KMS-11 (cell line): ENCODE measurements at regions not wholly inside any gene's neighbourhood (a gene's known extent, or its start where the extent isn't known, plus 50 kb on each side); places are given as distances from the start of the nearest gene placed in this dataset.

Experiments
- H2AFZ ChIP-seq: fragments of 200-600 bp; sonication (generic); 2 replicates; pipeline ENCODE4 v1.6.1; 2016; ENCODE audit warnings: antibody characterized with exemption, mixed run types, low read depth
- H3K27ac ChIP-seq: fragments of 200-600 bp; sonication (generic); 2 replicates; pipeline ENCODE4 v1.6.1; 2016; ENCODE audit warnings: mild to moderate bottlenecking, mixed run types
- H3K27me3 ChIP-seq: fragments of 200-600 bp; sonication (generic); 2 replicates; pipeline ENCODE4 v1.6.1; 2017; ENCODE audit warnings: mild to moderate bottlenecking, low read depth, mixed run types, moderate library complexity; ENCODE audit not compliant: insufficient read depth
- H3K36me3 ChIP-seq: fragments of 200-600 bp; sonication (generic); 2 replicates; pipeline ENCODE4 v1.6.1; 2017; ENCODE audit warnings: mild to moderate bottlenecking, mixed run types; ENCODE audit not compliant: insufficient read depth
- H3K4me1 ChIP-seq: fragments of 200-600 bp; sonication (generic); 2 replicates; pipeline ENCODE4 v1.6.1; 2016; ENCODE audit warnings: mild to moderate bottlenecking, low read depth, mixed run types; ENCODE audit not compliant: poor library complexity, severe bottlenecking
- H3K4me2 ChIP-seq: fragments of 200-600 bp; sonication (generic); 2 replicates; pipeline ENCODE4 v1.7.0; 2016; ENCODE audit warnings: mild to moderate bottlenecking, mixed run types
- H3K4me3 ChIP-seq: fragments of 200-600 bp; sonication (generic); IDR thresholded peaks from 2 replicates; pipeline ENCODE4 v1.6.1; 2017; ENCODE audit warnings: low read depth, low read length, mixed read lengths; ENCODE audit not compliant: insufficient read depth
- H3K79me2 ChIP-seq: fragments of 200-600 bp; sonication (generic); 2 replicates; pipeline ENCODE4 v1.6.1; 2016; ENCODE audit warnings: low read depth, mixed run types; ENCODE audit not compliant: insufficient read depth
- H3K9ac ChIP-seq: fragments of 200-600 bp; sonication (generic); 2 replicates; pipeline ENCODE4 v1.6.1; 2016; ENCODE audit warnings: mild to moderate bottlenecking, mixed run types
- H4K20me1 ChIP-seq: fragments of 200-600 bp; sonication (generic); 2 replicates; pipeline ENCODE4 v1.6.1; 2016; ENCODE audit warnings: mild to moderate bottlenecking, mixed run types; ENCODE audit not compliant: insufficient read depth
- TF ChIP-seq, protein P1 (sequence below): fragments of 200-600 bp; sonication (generic); conservative IDR thresholded peaks from 2 replicates; pipeline ENCODE4 v1.6.1; 2017; ENCODE audit warnings: low read depth, mild to moderate bottlenecking, antibody characterized with exemption, low read length, moderate library complexity, mixed read lengths

DNA sequence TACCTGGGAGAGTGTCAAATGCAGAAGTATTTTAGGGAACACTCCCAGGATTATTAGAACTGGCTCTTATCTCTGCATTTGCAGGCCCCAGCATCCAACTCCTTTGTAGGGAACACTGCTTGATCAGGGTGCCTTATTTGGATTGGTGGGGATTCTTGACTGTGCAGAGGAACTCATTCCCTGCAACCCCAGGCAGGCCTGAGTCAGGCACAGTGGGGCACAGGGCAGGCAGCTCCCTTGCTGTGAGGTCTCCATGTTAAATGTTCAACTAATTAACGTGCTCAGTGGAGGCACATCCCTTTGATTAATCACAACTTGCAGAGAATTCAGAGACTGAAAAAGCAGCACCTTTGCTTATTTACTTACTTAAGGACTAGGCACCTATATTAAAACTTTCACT, 102.3 kb upstream of the TENM4 start:
- Histone ChIP-seq H3K27ac (no peak overlapping the region), H3K4me3 (no peak overlapping the region), H2AFZ (no peak overlapping the region), H3K4me1 (no peaks in the 10 kb centered on the region), H3K79me2 (no peaks in the 10 kb centered on the region), H3K36me3 (no peaks in the 10 kb centered on the region), H4K20me1 (no peaks in the 10 kb centered on the region), H3K27me3 (no peaks in the 10 kb centered on the region), H3K9ac (no peak overlapping the region), H3K4me2 (no peak overlapping the region)
- TF ChIP-seq, protein P1, sequence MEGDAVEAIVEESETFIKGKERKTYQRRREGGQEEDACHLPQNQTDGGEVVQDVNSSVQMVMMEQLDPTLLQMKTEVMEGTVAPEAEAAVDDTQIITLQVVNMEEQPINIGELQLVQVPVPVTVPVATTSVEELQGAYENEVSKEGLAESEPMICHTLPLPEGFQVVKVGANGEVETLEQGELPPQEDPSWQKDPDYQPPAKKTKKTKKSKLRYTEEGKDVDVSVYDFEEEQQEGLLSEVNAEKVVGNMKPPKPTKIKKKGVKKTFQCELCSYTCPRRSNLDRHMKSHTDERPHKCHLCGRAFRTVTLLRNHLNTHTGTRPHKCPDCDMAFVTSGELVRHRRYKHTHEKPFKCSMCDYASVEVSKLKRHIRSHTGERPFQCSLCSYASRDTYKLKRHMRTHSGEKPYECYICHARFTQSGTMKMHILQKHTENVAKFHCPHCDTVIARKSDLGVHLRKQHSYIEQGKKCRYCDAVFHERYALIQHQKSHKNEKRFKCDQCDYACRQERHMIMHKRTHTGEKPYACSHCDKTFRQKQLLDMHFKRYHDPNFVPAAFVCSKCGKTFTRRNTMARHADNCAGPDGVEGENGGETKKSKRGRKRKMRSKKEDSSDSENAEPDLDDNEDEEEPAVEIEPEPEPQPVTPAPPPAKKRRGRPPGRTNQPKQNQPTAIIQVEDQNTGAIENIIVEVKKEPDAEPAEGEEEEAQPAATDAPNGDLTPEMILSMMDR, result no peak

DNA sequence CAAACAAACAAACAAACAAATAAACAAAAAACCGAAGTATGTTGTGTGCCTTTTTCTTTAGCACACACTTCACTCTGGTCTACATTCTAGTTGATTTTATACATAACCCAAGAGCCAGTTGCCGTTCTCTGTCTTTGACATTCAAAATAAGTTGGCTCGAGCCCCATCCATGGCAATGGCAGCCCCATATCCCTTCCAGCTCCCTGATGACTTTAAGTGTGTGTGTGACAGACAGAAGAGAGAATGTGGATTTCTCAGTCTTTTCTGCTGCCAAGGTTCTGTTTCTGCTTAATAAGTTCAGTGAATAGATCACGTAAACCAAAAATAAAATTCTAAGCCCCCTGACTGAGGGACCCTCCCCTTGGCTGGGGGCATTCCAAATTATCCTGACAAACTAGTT, 100.6 kb upstream of the TENM4 start:
- no peaks in the 10 kb centered on the region for H3K36me3 ChIP-seq
- no peaks in the 10 kb centered on the region for H4K20me1 ChIP-seq
- no peak overlapping the region for H3K4me3 ChIP-seq
- H3K27me3 ChIP-seq, result no peaks in the 10 kb centered on the region
- no peaks in the 10 kb centered on the region for H3K4me1 ChIP-seq
- no peak overlapping the region for H2AFZ ChIP-seq
- no peak overlapping the region for H3K9ac ChIP-seq
- no peaks in the 10 kb centered on the region for H3K79me2 ChIP-seq
- H3K4me2 ChIP-seq, result no peak overlapping the region
- TF ChIP-seq, protein P1, result no peak
- H3K27ac ChIP-seq, result no peak overlapping the region

DNA sequence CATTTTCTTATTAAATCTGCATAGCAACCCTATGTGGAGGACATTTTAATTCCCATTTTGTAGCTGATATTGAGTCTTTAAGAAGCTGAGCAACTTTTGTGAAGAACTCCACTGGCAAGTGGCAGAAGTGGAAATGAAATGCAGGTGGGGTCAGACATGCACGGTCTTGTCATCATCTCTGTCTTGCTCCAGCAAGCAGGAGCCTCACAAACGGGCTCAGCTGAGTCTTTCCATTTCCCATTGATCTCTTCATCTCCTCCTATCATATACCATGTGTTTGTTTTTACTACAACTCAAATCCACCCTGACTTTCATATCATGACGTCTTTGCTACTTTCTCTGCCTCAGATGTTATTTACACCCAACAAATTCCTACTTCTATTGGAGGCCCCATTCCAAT, 97.9 kb upstream of the TENM4 start:
- no peak overlapping the region for H3K4me3 ChIP-seq
- H3K4me2 ChIP-seq, result no peak overlapping the region
- H3K27me3 ChIP-seq, result no peaks in the 10 kb centered on the region
- H3K27ac ChIP-seq, result no peak overlapping the region
- no peaks in the 10 kb centered on the region for H3K36me3 ChIP-seq
- H2AFZ ChIP-seq, result no peak overlapping the region
- no peaks in the 10 kb centered on the region for H3K4me1 ChIP-seq
- H4K20me1 ChIP-seq, result no peaks in the 10 kb centered on the region
- H3K79me2 ChIP-seq, result no peaks in the 10 kb centered on the region
- H3K9ac ChIP-seq, result no peak overlapping the region
- TF ChIP-seq, protein P1, result no peak

DNA sequence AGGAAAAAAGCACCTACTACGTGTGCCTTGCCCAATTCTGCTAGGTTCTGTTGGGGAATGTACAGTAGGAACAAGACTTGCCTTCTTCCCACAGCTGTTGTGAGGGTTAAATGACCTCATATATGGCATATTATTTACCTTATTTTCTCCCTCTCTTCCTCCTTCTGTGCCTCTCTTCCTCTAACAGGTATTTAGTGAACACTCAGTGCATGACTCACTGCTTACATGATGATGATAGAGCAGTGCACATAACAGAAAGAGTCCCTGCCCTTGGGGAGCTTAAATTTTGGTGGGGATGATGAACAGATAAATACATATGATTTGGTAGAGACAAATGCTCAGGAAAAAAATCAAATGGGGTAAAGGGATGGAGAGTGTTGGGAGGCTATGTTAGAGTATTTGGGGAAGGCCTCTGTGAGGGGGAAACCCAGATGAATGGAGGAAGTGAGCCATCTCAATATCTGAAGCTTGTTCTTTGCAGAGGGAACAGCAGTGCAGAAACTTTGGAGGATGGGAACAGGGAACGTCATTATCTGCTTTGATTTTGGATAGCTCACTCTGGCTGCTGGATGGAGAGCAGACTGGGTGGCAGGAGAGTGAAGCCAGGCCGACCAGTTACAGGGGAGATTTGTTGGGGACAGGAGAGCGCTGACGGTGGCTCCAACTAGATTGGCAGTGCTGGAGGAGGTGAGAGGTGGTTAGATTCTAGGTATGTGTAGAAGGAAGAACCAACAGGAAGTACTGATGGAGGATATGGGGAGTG, 95.5 kb upstream of the TENM4 start:
- Histone ChIP-seq H3K27me3 (no peaks in the 10 kb centered on the region), H3K27ac (no peak overlapping the region)

More for the DNA sequence above, 95.5 kb upstream of the TENM4 start:
- Histone ChIP-seq H3K36me3 (no peaks in the 10 kb centered on the region), H3K4me2 (no peak overlapping the region), H3K4me3 (no peak overlapping the region), H3K79me2 (no peaks in the 10 kb centered on the region), H3K4me1 (no peaks in the 10 kb centered on the region), H4K20me1 (no peaks in the 10 kb centered on the region), H3K9ac (no peak overlapping the region), H2AFZ (no peak overlapping the region)
- TF ChIP-seq, protein P1, result no peak
